C1 segment of cervical spinal cord (tissue), 14 donors: ENCODE measurements at regions not wholly inside any gene's neighbourhood (a gene's known extent, or its start where the extent isn't known, plus 50 kb on each side); places are given as distances from the start of the nearest gene placed in this dataset.
"Not testable (repeated sequence)": the region's sequence is repeated elsewhere in the genome, so short reads cannot be mapped to it uniquely, and the experiment has no call there.

ENCODE experiments used
- DNase-seq, 14 donors: peaks; one replicate each; lab custom pipeline; 2025; lab: John Stamatoyannopoulos, UW

DNA sequence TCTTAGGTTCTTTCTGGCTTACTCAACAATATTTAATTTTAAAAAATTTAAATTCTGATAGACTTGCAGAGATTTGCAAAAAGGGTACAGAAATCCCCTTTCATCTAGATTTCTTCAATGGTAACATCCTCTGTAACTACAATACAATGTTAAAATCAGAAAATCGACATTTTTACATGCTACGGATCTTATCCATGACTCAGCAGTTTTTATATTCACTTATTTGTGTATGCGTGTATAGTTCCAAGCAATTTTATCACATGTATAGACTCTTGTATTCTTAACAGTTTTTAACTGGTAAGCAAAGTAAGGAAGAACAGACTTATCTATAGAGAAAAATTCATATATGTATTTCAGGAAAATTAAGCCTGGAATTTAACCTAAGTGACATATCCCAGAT lies 256.1 kb upstream of the MEX3C start:
- no peak for DNase-seq

GRCh38 chr18:51458861-51459260 lies 261.4 kb upstream of the MEX3C start:
- no peak for DNase-seq

DNA sequence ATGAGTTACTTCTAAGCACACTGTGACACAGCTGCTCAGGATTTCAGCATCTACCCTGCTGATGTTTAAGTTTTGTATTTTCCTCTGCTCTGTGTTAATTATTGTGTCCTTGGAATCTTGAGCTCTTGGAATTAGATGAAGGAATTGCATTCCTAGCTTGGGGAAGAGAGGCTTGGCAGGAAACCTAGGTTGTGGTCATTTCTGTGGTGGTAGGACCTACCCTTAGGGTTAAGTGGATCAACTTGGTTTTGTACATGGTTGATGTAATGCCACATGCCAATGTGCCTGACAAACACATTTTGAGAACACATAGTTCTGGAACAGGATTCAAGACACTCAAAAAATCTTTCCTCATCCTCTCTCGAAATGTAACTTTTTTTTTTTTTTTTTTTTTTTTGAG lies 264.5 kb upstream of the MEX3C start:
- no peak for DNase-seq

- no peak for DNase-seq
These were observed 266.1 kb upstream of the MEX3C start for GRCh38 chr18:51463483-51464136.

GRCh38 chr18:51478908-51479307 lies 281.4 kb upstream of the MEX3C start:
- peak in 2 of 14 donors; percentile 4 to 6 for DNase-seq

DNA sequence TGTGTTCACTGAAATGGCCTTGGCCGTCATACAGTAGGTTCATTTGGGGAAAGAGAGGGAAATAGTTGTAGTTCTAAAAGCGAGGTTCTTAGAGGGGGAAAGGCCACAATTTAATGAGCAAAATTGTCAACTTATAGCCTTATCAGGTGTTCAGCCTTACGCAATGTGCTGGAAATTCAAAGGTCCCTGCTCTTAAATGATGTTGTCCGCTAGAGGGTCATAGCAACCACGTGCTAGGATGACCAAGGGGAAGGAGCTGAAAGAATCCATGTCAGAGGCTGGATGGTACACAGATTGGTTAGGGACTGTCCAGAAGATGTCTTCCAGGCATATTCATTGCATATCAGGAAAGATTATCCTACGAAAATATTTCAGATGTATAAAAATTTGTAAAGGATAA lies 282.3 kb upstream of the MEX3C start:
- no peak for DNase-seq

GRCh38 chr18:51480407-51481261 lies 283.2 kb upstream of the MEX3C start:
- DNase-seq, result no peak

- DNase-seq, result no peak
These were observed 289.4 kb upstream of the MEX3C start for GRCh38 chr18:51486735-51487366.

DNA sequence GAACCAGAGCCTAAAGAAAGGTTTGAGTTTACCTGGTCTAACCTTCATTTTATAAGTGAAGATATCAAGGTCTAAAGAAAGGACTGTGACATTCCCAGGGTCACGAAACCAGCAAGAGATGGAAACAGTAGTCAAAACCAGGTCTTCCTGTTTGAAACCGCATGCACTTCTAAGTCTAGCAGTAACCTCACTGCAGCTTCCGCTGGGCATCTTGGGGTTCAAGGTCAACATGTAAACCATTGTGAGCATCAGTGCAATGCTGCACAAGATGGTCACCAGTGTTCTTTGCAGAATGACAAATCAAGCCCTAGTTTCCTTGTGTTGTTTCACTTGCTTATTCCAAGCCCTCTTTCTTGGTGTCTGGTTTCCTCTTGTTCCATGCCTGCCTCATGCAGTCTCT lies 292.9 kb upstream of the MEX3C start:
- no peak for DNase-seq

DNA sequence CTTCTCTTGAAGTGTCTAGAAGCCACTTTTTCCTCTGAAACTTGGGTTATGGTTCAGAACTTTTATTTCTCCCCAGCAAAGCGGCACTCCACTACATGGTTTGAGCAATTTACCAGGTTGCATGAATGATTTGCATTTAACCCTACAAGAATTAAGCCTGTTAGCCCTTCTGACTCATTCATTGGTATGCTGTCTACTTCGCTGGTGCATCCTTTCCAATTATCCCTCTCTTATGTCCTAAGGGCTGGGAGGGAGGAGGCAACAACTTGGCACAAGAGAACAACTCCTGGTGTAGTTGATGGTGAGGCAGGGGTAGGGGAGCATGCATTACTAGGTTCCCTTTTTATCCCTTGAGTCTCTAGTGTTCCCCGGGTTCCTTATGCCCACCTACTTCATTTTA lies 293.4 kb upstream of the MEX3C start:
- no peak for DNase-seq

DNA sequence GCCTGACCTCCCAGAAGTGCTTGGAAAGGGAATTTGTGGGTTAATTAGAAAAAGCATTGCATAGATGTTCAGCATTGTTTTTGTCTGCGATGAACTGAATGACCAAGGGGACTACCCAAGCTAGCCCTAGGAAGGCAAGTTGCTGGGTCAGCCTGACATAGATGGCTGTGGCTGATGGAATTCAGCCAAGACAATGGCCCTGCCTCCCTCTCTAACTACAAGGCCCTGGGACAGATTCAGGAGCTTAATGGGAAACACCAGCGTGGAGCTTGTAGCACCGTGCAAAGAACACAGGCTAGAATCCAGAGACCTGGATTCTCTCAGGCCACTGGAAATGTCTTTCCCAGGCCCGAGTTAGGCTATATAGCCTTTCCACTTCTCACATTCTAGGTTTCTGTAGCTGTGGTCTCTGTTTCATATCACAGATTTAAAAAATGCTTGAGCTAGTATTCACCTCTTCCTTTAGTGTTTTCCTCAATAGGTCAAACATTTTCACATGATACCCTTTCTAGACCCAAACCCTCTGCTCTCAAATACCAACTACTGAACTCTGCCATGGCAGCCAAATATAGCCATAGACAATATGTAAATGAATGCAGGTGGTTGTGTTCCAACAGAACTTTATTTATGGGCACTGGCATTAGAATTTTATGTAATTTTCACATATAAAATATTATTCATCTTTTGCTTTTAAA lies 294.3 kb upstream of the MEX3C start:
- DNase-seq, result no peak

DNA sequence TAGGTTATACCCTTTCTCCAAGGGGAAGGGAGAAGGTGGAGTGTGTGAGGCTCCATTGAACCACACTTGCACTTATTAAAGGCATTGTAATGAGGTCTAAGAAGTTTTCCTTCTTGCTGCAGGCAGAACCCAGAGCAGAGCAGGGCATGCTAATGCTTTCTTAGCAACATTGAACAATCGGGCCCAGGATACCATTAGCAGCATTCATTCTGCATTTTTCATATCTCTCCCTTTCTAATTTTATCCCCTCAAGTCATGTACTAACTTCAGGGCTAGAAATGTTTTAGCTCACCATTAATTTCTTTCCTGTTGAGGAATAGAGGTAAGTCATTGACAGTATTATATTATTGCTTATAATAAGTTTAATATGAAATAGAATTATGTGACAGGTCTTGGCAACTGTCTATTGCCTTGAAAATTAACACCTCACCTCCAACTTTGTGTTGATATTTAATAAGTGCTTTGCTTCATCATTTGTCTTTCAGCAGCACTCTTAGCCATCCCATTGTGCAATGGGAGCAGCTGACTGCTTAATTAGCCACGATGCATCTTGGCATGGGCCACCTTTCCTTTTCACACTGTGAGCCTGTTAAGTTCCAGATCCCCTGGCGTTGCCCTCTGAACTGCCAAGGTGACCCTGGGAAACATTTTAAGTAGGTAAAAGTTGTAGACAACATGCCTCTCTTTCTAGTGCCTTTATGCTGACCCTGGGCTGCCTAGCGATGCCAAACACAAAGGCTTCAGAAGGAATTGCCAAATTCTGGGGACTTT lies 300.8 kb upstream of the MEX3C start:
- DNase-seq, result peak in 2 of 14 donors; percentile 2 to 4

- no peak for DNase-seq
These were observed 305.9 kb upstream of the MEX3C start for GRCh38 chr18:51503351-51503750.

DNA sequence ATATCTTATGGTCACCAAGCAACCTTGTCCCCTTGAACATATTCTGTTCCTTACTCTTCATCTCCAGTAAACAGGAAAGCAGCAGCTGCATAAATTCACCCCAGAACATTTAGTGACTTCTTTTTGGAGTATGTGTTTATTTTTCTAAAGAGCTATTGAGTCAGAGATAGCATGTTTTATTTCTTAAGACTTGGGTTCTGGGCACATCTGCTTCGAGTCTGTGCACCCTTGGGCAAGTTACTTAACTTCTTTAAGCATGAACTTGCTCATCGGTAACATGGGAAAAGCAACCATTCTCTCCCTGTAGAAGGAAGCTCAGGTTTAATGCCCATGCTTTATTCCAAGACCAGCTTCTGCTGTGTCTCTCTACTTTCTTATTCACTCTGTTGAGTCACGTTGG lies 309.3 kb upstream of the MEX3C start:
- no peak for DNase-seq

DNA sequence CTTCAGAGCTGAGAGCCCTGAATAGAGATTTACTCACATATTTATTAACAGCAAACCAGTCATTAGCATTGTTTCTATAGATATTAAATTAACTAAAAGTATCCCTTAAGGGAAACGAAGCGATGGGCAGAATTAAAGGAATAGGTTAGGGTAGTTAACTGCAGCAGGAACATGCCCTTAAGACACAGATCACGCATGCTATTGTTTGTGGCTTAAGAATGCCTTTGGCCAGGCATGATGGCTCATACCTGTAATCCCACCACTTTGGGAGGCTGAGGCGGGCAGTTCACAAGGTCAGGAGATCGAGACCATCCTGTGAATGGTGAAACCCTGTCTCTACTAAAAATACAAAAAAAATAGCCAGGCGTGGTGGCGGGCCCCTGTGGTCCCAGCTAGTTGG lies 310.9 kb upstream of the MEX3C start:
- DNase-seq, result not testable (repeated sequence)

DNA sequence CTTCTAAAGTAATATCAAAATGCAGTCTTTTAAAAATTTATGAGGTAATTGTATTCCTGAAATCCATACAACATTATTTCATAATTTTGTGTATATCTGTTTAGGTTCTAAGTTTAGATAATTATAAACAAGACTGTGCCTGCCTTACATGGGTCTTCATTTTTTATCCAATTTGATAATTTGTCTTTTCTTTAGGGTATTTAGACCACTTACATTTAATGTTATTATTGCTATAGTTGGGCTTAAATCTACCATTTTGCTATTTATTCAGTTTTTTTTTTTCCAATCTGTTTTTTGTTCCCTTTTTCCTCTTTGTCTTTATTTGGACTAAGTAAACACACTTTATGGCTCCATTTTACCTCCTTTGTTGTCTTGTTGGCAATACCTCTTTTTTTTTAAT lies 312.5 kb upstream of the MEX3C start:
- no peak for DNase-seq

GRCh38 chr18:51513517-51513916 lies 316.0 kb upstream of the MEX3C start:
- no peak for DNase-seq

GRCh38 chr18:51514128-51514527 lies 316.6 kb upstream of the MEX3C start:
- no peak for DNase-seq

GRCh38 chr18:51516478-51517038 lies 319.1 kb upstream of the MEX3C start:
- no peak for DNase-seq

- no peak for DNase-seq
These were observed 322.1 kb upstream of the MEX3C start for GRCh38 chr18:51519571-51519970.

DNA sequence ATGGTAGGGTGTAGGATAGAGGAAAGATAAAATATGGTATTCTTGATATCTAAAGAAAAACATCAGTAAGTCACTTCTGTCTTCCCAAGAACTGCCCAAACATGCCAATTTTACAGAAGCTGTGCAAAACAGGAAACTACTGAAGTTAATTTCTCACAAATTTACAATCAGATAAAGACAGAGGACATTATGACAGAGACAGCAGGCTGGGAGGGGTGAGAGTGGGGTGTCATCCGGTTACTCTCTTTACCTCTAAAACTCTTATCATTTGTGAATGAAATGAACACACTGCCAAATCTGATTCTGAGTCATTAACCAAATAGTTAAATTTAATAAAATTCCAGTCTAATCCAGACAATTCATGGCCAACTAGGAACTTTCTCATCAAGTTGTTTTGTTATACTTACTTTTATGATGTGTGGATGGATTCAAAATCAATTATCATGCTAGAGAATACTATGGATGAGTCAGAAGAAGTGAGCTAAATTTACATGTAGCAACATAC lies 323.2 kb upstream of the MEX3C start:
- no peak for DNase-seq
